ENCODE measurements at regions not wholly inside any gene's neighbourhood (a gene's known extent, or its start where the extent isn't known, plus 50 kb on each side); places are given as distances from the start of the nearest gene placed in this dataset.
"Not testable (repeated sequence)": the region's sequence is repeated elsewhere in the genome, so short reads cannot be mapped to it uniquely, and the experiment has no call there.

DNA sequence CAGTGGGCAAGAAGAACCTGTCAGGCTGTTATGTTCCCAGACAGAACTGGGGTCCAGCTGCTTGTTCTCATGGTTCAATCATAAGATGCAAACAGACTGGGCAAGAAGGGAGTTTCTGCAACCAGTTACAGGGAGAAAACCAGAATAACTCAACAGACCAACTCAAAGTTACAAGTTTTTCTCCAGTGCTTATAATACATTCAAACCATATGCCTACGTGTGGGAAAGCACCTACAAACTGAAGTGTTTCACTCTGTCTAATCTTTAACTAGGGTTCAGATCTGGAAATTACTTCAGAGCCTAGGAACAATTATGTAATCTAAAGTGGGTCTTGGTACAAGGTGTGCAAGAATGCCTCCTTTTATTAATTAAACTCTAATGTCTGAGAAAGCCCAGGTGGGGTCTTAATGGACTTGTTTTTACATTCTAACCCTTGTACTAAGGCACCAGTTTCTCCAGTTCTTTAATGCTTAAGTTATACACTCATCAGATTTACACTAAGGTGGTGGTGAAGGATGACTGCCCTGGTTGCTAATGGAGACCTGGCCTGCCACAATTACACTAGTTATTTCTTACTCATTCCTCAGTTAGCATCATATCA, 951.9 kb downstream of the TSN start:
- Histone ChIP-seq H3K27ac (no peak overlapping the region), H3K36me3 (no peaks in the 10 kb centered on the region), H3K4me1 (ENCODE audit: control insufficient read depth in 1 of 2, low read depth in 2 of 2) (no peaks in the 10 kb centered on the region), H3K4me3 (no peak overlapping the region), H3K9me3 (no peaks in the 10 kb centered on the region), H3K27me3 (replicated peaks; ENCODE audit: insufficient read depth) (no peaks in the 10 kb centered on the region)
- no peak for ATAC-seq (ENCODE audit: insufficient number of reproducible peaks, low FRiP score, low read depth)
- DNase-seq (ENCODE audit: low spot score): no peak
- TF ChIP-seq, protein P1, sequence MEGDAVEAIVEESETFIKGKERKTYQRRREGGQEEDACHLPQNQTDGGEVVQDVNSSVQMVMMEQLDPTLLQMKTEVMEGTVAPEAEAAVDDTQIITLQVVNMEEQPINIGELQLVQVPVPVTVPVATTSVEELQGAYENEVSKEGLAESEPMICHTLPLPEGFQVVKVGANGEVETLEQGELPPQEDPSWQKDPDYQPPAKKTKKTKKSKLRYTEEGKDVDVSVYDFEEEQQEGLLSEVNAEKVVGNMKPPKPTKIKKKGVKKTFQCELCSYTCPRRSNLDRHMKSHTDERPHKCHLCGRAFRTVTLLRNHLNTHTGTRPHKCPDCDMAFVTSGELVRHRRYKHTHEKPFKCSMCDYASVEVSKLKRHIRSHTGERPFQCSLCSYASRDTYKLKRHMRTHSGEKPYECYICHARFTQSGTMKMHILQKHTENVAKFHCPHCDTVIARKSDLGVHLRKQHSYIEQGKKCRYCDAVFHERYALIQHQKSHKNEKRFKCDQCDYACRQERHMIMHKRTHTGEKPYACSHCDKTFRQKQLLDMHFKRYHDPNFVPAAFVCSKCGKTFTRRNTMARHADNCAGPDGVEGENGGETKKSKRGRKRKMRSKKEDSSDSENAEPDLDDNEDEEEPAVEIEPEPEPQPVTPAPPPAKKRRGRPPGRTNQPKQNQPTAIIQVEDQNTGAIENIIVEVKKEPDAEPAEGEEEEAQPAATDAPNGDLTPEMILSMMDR (IDR thresholded peaks at IDR 0.05): no peak

DNA sequence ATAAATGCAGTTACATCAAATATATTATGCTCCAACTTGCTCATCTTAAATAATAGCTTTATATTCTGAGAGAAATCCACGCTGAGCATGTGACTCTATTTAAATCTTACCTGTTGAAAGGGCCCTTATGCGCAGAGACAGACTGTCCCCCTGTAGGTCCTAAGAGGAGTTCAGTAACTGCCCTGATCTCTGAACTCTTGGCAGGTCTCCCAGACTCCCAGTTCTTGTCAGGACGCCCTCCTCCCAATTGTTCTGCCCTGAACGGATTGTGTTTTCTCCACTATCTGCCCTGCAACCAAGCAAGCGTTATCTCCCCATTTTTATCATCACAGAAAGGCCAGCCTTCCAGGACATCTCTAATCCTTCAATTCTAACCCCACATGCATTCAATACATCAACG, 954.6 kb downstream of the TSN start:
- H3K27ac ChIP-seq: no peak overlapping the region
- peaks cover 5% of the 10 kb centered on the region for H3K9me3 ChIP-seq
- H3K36me3 ChIP-seq: no peaks in the 10 kb centered on the region
- H3K4me1 ChIP-seq (ENCODE audit: control insufficient read depth in 1 of 2, low read depth in 2 of 2): no peaks in the 10 kb centered on the region
- TF ChIP-seq, protein P1 (IDR thresholded peaks at IDR 0.05): no peak
- ATAC-seq (ENCODE audit: insufficient number of reproducible peaks, low FRiP score, low read depth): no peak
- no peak overlapping the region for H3K4me3 ChIP-seq
- no peak for DNase-seq (ENCODE audit: low spot score)
- no peaks in the 10 kb centered on the region for H3K27me3 ChIP-seq (replicated peaks; ENCODE audit: insufficient read depth)

GRCh38 chr2:122713800-122714199, 958.3 kb downstream of the TSN start:
- Histone ChIP-seq H3K4me1 (ENCODE audit: control insufficient read depth in 1 of 2, low read depth in 2 of 2) (no peaks in the 10 kb centered on the region), H3K36me3 (no peaks in the 10 kb centered on the region), H3K4me3 (no peak overlapping the region), H3K27me3 (replicated peaks; ENCODE audit: insufficient read depth) (no peaks in the 10 kb centered on the region), H3K27ac (no peak overlapping the region), H3K9me3 (peaks cover 5% of the 10 kb centered on the region)
- ATAC-seq (ENCODE audit: insufficient number of reproducible peaks, low FRiP score, low read depth) (no peak), DNase-seq (ENCODE audit: low spot score) (no peak)
- TF ChIP-seq, protein P1 (IDR thresholded peaks at IDR 0.05): no peak

DNA sequence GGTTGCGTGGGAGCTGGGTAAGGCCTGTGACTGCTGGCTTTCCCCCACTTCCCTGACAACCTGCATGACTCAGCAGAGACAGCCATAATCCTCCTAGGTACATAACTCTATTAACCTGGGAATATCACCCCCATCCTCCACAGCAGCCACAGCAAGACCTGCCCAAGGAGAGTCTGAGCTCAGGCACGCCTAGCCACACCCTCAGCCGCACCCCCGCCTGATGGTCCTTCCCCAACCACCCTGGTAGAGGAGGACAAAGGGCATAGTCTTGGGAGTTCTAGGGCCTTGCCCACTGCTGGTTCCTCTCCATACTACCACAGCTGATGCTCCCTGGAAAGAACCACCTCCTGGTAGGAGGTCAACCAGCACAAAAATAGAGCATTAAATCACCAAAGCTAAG, 965.4 kb downstream of the TSN start:
- ATAC-seq (ENCODE audit: insufficient number of reproducible peaks, low FRiP score, low read depth); H3K9me3 ChIP-seq; H3K27me3 ChIP-seq (replicated peaks; ENCODE audit: insufficient read depth); DNase-seq (ENCODE audit: low spot score); H3K36me3 ChIP-seq; H3K27ac ChIP-seq; H3K4me1 ChIP-seq (ENCODE audit: control insufficient read depth in 1 of 2, low read depth in 2 of 2); H3K4me3 ChIP-seq: not testable (repeated sequence)

GRCh38 chr2:122734766-122735424, 979.4 kb downstream of the TSN start:
- H3K4me1 ChIP-seq (ENCODE audit: control insufficient read depth in 1 of 2, low read depth in 2 of 2): no peaks in the 10 kb centered on the region
- DNase-seq (ENCODE audit: low spot score): no peak
- H3K9me3 ChIP-seq: no peaks in the 10 kb centered on the region
- H3K36me3 ChIP-seq: no peaks in the 10 kb centered on the region
- TF ChIP-seq, protein P1 (IDR thresholded peaks at IDR 0.05): no peak
- ATAC-seq (ENCODE audit: insufficient number of reproducible peaks, low FRiP score, low read depth): no peak
- no peaks in the 10 kb centered on the region for H3K27me3 ChIP-seq (replicated peaks; ENCODE audit: insufficient read depth)
- no peak overlapping the region for H3K4me3 ChIP-seq
- no peak overlapping the region for H3K27ac ChIP-seq

GRCh38 chr2:122736279-122736678, 980.8 kb downstream of the TSN start:
- Histone ChIP-seq H3K36me3 (no peaks in the 10 kb centered on the region), H3K4me3 (no peak overlapping the region), H3K9me3 (no peaks in the 10 kb centered on the region), H3K27ac (no peak overlapping the region), H3K27me3 (replicated peaks; ENCODE audit: insufficient read depth) (no peaks in the 10 kb centered on the region), H3K4me1 (ENCODE audit: control insufficient read depth in 1 of 2, low read depth in 2 of 2) (no peaks in the 10 kb centered on the region)
- no peak for DNase-seq (ENCODE audit: low spot score)
- no peak for ATAC-seq (ENCODE audit: insufficient number of reproducible peaks, low FRiP score, low read depth)
- TF ChIP-seq, protein P1 (IDR thresholded peaks at IDR 0.05): no peak
